Suppressor macrophage treated with lipopolysaccharide for 1 hour (primary cell): ENCODE measurements at regions not wholly inside any gene's neighbourhood (a gene's known extent, or its start where the extent isn't known, plus 50 kb on each side); places are given as distances from the start of the nearest gene placed in this dataset.

ENCODE experiments used
- DNase-seq, 3 donors: peaks; one replicate each; pipeline ENCODE4 v3.0.0-alpha.2; 2020 to 2022

- no peak for DNase-seq
Measured at GRCh38 chr13:104320446-104320845, 1254.2 kb upstream of the SLC10A2 start.

GRCh38 chr13:104318121-104318520, 1251.9 kb upstream of the SLC10A2 start:
- no peak for DNase-seq

GRCh38 chr13:104315606-104316005, 1249.4 kb upstream of the SLC10A2 start:
- DNase-seq = no peak

GRCh38 chr13:104314926-104315535, 1248.8 kb upstream of the SLC10A2 start:
- DNase-seq = no peak

DNA sequence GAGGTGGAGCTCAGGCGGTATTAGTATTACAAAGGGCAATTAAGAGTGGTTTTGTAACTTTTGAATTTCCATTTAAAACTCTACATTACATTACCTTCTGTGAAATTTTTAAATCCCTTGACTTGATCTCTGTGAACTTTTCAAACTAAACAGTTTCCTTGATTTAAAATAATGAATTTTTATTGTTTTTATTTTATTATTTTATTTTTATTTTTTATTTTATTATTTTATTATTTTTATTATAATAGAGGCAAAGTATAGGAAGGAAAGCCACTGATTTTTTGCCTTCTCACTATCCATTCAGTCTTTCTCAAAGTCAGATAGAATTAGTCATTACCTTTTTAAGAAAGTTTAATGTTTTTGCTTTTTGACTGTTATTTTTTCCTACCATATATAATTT, 1248.1 kb upstream of the SLC10A2 start:
- no peak for DNase-seq

DNA sequence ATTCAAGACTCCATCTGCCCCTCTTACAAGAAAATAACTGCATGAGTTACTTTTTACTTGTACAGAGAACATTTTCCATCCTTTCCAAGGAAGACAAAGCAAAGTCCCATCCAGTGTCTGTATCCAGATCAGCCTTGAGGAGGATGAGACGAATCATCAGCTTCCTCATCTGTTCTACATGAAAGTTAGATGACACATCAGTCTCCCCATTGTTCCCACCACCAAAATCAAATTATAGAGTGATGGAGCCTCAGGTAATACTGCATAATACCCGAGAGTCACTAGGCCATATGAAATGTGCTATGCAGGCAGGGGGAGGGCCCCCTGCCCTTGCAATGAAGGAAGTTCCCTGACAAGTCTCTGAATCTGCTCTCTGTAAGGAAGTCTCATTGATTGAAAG, 1244.6 kb upstream of the SLC10A2 start:
- DNase-seq = no peak

GRCh38 chr13:104309431-104309830, 1243.2 kb upstream of the SLC10A2 start:
- no peak for DNase-seq

- no peak for DNase-seq
Measured at GRCh38 chr13:104301171-104301975, 1235.2 kb upstream of the SLC10A2 start.

GRCh38 chr13:104297075-104297474, 1230.9 kb upstream of the SLC10A2 start:
- DNase-seq = no peak

- DNase-seq = no peak
Measured at GRCh38 chr13:104296286-104296685, 1230.1 kb upstream of the SLC10A2 start.

GRCh38 chr13:104295537-104295936, 1229.3 kb upstream of the SLC10A2 start:
- DNase-seq = no peak

- DNase-seq = no peak
Measured at GRCh38 chr13:104289400-104289799, 1223.2 kb upstream of the SLC10A2 start.

GRCh38 chr13:104288496-104288895, 1222.3 kb upstream of the SLC10A2 start:
- DNase-seq = no peak

DNA sequence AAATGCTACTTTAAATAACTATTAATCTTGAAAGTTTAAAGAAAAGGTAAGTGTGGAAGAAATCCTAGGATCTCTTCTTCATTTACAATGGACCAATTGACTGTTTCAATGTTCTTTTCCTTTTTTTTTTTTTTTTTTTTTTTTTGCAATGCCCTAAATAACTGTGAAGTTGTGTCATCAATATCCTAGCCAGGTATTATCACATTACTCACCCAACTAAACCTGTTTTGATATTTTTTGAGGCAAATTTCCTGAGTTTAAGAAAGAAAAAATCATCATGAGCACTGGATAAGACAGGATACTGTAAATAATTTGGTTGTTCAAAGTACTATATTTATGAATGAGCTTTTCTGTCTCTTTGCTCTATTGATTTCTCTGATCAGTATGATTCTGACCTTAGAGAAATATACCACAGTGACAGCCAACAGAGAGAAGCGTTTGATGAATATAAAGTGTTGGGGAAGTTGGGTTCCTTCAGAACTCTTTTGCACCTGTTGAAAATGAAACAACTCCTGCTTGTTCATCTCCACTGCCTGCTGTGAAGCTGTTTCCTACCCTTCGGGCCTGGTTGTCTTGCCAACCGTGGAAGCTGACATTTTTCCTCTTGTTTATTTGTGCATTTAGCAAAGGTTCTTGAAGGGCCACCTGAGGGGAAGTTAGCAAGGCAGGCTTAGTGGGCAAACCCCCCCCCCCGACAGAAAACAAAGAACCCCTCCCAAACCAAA, 1220.5 kb upstream of the SLC10A2 start:
- no peak for DNase-seq

- DNase-seq = no peak
Measured at GRCh38 chr13:104281910-104282309, 1215.7 kb upstream of the SLC10A2 start.

DNA sequence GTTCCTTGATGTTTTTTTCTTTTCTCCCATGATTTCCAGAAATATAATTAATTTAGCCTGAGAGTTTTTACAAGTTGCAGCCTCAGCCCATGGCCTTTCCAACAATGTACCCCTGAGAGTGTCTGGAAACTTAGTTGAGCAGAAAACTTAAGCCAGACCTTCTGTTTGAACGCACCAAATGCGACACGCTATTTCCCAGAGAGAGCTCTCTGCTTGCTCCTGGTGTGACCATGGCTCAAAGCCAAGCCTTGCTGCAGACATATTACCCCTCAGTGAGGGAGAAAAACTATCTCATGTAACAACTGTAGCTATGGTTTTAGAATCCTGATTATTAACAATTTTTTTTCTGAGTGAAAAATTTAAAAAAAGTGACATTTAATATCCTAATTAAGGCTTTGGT, 1204.5 kb upstream of the SLC10A2 start:
- DNase-seq = no peak

- DNase-seq = no peak
Measured at GRCh38 chr13:104267206-104267811, 1201.1 kb upstream of the SLC10A2 start.

GRCh38 chr13:104256701-104257100, 1190.5 kb upstream of the SLC10A2 start:
- DNase-seq = no peak

DNA sequence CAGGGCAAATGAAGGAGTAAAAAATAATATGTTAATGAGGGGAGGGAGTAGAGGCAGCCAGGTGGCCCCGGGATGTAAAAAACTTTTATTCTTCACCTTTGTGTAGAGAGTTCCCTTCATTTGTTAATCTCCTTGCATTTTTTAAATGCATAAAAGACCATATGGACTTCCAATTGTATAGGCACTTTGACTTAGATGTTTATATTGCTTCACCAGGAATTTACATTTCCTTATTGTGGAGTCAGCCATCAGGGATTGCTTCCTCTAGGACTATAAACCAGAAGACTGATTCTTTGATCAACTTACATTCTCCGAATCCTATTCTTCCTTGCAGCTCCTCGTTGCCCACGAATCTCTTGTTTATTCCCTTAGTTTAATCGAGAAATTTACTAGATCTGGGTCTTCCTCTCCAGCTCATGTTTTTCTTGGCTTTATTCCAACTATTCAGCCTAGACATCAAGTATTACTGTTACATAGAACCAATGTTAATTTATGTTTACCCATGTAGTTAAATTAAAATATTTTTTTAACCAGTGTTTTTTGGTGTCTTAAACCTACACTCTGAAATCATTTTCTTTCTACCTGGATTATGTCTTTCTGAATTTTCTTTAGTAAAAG, 1187.0 kb upstream of the SLC10A2 start:
- no peak for DNase-seq

- no peak for DNase-seq
Measured at GRCh38 chr13:104251931-104252330, 1185.7 kb upstream of the SLC10A2 start.

- no peak for DNase-seq
Measured at GRCh38 chr13:104246955-104247354, 1180.7 kb upstream of the SLC10A2 start.

- DNase-seq = no peak
Measured at GRCh38 chr13:104206450-104207044, 1140.3 kb upstream of the SLC10A2 start.

- DNase-seq = no peak
Measured at GRCh38 chr13:104204177-104204576, 1138.0 kb upstream of the SLC10A2 start.
